CD4-positive, alpha-beta T cell treated with Interferon alpha-2 for 1 hour (primary cell): ENCODE measurements at regions not wholly inside any gene's neighbourhood (a gene's known extent, or its start where the extent isn't known, plus 50 kb on each side); places are given as distances from the start of the nearest gene placed in this dataset.
"Not testable (repeated sequence)": the region's sequence is repeated elsewhere in the genome, so short reads cannot be mapped to it uniquely, and the experiment has no call there.

Source experiments
- DNase-seq, 2 donors: peaks; one replicate each; pipeline ENCODE4 v3.0.0-alpha.2; 2020 to 2022

DNA sequence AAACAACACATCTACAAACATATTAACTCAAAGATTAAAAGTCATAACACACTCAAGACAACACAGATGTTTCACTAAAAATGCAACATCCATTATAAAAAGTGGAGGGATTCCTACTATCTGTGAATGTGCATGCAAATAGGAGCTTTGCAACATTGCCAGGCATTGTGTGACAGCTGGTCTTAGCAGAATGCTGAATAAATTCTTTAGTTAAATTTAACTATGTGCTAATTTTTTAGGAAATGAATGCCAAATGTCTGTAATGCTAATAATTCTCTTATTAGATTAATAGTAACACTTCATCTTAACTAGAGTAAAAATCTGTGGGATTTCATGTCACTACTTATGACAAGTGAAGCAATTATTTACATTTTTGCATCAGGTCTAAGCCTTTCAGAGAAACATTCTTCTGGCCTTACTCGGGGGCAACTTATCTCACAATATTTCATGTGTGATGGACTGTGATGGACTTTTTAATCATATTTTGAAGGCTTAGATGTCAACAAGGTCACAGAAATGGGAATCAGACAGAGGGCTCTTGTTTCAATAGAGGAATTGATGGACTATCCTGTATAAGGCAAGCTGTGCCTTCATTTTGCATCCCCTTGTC, 524.6 kb upstream of the KCND2 start:
- DNase-seq, result no peak

DNA sequence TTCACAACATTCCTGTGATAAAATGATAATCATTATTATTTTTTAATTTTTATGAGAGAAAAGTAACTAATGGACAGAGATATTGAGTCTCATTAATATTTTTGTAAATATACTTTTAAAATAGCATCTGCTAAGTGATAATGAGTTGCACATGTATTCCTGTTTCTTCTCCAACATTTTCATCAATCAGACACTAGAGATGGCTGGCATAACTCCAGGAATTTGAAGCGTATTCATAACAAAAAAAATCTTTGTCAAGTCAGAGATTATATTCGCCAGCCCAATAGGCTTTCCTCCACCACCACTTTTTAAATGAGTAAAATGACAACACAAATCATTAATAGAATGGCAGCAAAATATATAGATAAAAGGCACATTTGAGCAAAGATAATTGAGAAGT, 524.0 kb upstream of the KCND2 start:
- no peak for DNase-seq

DNA sequence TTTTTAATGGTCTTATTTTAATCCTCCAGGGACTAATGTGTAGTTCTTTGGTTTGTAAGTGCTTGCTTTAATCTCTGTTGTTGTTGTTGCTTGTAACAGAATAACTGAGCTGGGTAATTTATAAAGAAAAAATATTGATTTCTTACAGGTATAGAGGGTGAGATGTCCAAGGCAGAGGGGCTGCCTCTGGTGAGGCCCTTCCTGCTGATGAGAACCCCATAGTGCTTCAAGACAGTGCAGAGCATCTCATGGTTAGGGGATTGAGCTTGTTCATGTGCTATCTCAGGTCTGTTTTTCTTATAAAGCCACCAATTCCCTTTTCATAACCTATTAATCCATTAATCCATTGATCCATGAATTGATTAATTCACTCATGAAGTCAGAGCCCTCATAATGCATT, 516.3 kb upstream of the KCND2 start:
- no peak for DNase-seq

DNA sequence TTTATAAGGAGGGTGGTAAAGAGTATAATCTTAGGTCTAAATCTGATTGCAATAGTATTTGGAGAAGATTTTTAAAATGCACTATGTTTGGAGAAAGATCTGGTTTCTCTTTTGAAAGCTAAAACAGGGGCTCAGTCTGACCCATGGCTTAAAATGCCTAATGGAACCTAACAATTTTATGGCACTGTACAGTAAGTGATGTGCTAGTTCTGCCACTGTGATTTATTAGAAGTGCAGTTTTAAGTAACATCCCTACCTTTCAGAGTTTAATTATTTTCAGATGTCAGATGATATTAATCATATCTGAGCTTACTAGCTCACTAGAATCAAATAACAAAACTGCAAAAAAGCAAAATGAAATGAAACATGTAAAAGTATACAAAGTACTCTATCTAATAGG, 514.7 kb upstream of the KCND2 start:
- DNase-seq, result no peak

DNA sequence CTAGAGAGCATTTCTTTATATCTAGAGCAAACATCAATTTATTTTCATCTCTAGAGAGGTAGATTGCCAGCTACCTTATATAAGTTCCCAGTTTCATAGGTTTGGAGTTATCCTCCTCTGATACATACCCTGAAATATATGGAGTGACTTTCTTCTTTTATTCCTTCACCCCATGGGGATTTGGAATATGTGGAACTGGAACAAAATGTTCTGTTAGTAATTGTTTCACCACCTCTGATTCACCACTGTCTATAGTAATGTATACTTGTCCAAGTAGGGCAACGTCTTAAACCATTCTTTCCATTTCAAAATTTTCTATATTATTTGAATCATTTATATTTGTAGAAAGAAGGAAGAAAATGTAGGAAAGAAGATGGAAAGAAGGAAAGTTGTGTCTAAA, 511.2 kb upstream of the KCND2 start:
- no peak for DNase-seq

DNA sequence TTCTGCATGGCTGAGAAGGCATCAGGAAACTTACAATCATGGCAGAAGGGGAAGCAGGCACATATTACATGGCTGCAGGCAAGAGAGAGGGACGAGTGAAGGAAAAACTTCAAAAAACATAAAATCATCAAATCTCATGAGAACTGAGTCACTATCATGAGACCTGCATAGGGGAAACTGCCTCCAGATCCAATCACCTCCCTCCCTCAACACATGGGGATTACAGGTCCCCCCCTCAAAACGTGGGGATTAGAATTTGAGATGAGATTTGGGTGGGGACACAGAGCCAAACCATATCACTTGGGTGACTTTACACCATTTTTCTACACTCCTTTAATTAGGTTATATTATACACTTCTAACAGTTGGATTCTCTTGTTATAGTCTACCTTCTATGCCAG, 490.7 kb upstream of the KCND2 start:
- DNase-seq, result no peak

DNA sequence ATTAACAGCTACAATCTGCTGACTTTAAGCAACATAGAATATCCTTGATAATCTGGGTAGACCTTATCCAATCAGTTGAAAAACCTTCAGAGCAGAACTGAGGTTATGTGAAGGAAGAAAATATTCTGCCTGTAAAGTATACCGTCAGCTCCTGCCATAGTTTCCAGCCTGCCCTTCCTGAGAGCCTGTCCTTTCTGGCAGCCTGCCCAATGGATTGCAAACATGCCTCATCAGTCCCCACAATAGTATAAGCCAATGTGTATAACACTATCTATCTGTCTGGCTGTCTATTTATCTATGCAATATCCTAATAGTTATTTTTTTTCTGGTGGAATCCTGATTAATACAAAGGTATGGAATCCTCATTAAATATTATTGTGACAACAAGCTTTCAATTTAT, 489.2 kb upstream of the KCND2 start:
- DNase-seq, result no peak

DNA sequence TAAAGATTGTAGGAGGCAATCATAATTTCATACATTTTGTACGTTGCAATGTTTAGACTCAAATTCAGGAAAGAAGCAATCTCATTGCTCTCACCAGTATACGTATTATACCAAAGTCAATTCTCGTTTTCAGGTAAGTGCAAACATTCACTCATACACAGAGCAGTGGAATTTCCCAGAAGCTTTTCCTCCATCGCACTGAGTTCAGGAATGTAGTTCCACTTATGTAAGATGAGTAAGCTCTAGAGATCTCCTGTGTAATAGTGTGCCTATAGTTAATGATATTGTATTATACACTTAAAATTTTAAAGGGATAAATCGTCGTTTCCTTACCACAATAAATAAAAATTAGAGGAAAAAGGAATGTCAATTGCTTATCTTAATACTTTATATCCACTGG, 470.8 kb upstream of the KCND2 start:
- no peak for DNase-seq

DNA sequence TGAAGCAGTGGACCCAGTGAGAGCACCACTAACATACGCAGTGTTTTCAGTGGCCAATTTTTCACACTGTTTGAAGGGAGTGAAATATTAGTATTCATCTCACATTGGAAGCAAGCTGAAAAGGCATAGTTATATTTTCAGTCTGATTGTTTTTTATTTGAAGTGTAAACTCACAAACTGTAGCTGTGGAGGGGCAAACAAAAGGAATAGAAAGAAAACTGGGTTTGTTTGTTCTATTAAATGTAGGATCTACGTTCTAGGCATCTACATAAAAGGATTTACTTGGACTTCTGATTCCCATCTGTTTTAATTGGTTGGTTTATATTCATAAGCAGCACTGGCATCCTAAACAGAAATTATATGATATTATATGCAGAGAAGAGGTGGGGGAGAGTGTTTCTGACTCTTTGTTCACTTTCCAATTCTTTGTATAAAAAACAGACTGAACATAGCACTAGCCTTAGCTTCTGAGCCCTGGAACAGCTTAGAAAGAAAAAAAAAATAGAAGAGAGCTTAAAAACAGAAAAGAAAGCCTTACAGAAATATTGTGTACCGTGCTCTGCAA, 447.8 kb upstream of the KCND2 start:
- DNase-seq, result no peak

DNA sequence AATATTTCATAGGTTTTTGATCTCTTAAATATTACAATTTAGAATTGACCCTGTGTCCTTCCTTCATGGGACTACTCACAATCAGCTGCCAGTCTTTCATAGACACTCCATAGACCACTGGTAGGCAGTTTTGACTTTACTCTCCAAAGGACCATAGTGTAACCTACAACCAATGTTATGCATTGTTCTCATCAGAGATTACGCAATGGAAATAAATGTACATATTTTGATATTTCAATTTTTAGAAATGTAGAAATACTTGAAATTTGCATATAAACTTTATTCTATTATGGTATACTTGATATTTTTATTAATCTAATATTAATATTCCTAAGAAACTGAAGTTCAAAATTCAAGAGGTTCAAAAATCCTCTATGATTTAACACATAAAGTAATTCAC, 446.4 kb upstream of the KCND2 start:
- DNase-seq, result no peak

DNA sequence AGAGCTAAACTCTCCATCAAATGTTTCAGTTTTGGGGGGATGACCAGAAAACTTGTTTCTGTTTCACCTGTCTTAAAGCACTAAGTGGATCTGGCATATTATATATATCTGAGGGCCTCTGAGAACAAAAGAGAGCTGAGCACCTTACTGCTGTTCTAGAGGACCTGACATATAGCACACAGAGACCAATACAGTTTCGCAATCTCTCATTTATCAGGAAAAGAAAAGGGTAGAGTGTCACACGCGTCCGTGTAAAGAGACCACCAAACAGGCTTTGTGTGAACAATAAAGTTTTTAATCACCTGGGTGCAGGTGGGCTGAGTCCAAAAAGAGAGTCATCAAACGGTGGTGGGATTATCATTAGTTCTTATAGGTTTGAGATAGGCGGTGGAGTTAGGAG, 434.5 kb upstream of the KCND2 start:
- no peak for DNase-seq

DNA sequence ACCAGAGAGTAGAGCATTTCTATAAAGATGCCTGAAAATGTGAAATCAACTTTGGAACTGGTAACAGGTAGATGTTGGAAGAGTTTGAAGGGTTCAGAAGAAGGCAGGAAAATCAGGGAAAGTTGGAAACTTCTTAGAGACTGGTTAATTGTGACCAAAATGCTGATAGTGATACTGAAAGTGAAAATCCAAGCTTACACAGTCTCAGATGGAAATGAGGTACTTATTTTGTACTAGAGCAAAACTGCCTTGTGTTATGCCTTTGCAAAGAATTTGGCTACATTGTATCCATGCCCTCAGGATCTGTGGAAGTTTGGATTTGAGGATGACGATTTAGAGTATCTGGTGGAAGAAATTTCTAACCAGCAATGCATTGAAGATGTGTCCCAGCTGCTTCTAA, 430.6 kb upstream of the KCND2 start:
- no peak for DNase-seq

DNA sequence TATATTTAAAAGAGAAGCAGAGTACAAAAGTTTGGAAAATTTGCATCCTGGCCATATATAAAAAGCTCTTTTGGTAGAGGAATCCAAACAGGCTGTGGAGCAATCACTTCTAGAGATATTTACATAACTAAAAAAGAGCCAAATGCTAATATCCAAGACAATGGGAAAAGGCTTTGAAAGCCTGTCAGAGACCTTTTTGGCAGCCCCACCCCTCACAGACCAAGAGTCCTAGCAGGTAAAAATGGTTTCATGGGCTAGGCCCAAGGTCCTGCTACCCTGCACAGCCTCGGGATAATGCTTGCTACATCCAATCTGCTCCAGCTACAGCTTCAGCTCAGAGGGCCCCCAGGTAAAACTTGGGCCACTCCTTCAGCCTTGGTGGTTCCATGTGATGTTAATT, 430.2 kb upstream of the KCND2 start:
- DNase-seq, result no peak

DNA sequence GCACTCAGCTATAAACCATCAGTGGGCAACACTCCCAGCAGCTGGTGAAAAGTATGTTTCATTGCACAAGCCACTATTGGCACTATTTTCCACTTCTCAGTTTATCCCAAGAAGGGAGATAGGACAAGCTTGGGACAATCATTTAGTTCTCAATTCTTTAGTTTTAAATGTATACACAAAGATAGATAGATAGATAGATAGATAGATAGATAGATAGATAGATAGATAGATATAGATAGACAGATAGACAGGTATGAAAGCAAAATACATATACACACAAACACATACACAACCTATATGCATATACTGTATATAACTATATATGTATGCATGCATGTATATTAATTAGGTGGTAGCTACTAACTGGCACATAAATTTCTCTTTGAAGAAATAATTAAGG, 411.6 kb upstream of the KCND2 start:
- no peak for DNase-seq

DNA sequence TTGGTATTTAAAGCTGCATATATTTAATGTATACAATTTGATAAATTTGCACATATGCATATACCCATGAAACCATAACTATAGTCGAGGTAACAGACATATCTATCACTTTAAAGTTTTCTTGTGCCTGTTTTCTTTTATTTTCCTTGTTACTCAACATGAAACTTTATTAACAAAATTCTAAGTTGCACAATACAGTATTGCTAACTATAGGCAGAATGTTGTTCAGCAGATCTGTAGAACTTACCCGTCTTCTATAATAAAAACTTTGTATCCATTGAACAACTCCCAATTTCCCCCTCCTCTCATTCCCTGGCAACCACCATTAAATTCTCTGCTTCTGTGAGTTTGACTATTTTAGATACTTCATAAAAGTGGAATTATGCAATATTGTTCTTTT, 404.6 kb upstream of the KCND2 start:
- no peak for DNase-seq

DNA sequence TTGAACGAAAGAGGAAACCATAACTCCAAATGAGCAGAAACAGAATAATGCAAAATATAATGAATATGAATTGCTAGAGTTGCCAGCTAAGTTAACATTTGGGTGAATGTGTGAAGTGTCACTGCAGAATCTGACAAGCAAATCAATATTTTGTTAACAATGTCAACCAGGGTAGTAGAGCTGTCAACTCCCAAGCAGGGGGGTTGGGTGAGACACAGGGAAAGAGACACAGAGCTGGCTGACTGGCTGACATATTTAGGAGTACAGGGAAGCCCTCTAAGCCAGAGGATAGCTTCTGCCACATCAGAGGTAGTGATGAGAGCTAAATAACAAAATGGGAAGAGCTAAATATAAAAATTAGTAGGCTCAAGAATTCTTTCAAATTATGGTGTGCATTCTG, 393.1 kb upstream of the KCND2 start:
- DNase-seq, result no peak

DNA sequence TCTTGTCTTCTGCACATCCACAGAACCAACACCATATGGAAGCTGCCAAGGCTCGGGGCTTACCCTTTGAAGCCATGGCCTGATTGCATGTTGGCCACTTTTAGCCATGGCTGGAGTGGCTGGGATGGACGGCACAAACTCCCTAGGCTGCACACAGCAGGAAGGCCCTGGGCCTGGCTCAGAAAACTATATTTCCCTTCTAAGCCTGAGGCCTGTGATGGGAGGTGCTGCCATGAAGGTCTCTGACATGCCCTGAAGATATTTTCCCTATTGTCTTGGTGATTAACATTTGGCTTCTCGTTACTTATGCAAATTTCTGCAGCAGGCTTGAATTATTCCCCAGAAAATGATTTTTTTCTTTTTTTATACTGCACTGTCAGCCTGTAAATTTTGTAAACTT, 387.0 kb upstream of the KCND2 start:
- DNase-seq, result no peak

DNA sequence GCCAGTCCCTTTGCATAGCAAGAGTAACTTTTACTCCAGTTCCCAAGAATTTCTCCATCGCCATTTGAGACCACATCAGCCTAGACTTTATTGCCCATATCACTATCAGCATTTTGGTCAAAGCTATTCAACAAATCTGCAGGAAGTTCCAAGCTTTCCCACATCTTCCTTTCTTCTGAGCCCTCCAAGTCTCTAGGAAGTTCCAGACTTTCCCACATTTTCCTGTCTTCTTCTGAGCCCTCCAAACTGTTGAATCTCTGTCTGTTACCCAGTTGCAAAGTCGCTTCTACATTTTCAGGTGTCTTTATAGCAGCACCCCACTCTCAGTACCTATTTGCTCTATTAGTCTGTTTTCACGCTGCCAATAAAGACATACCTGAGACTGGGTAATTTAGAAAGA, 386.4 kb upstream of the KCND2 start:
- DNase-seq, result not testable (repeated sequence)

DNA sequence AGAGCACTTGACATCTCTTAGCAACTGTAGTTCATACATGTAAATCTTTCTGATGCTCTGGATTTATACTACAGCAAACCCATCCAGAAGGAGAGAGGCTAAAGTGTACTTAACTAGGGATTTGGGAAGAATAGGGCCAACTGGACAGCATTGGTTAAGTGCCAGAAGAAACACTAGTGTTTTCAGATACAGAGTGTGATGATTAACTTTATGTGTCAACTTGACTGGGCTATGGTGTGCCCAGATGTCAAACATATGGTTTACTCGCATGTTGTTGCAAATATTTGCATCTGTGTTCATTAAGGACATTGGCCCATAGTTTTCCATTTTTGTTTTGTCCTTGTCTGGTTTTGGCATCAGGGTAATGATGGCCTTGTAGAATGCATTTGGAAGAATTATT, 384.7 kb upstream of the KCND2 start:
- DNase-seq, result no peak

DNA sequence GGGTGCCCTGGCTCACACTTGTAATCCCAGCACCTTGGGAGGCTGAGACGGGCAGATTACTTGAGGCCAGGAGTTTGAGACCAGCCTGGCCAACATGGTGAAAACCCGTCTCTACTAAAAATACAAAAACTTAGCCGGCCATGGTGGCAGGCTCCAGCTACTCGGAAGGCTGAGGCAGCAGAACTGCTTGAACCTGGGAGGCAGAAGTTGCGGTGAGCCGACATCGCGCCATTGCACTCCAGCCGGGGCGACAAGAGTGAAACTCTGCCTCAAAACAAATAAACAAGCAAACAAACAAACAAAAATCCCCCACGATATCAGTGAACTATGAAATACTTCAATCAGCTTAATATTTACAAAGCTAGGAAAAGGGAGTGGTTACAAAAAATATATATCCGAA, 382.3 kb upstream of the KCND2 start:
- DNase-seq, result no peak

DNA sequence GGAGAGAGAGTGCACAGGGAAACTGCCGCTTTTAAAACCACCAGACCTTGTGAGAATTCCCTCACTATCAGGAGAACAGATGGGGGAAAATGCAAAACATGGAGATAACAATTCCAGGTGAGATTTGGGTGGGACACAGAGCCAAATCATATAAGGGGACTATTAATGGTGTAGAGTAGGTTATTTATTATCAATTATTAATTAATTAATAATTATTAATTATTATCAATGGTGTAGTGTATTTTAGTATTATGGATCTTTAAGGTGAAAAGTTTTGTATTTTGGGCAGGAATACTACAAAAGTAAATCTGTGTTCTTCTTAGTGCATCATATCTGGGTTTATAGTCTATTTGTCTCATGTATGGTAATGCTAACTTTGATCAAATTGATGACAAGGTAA, 377.7 kb upstream of the KCND2 start:
- no peak for DNase-seq

DNA sequence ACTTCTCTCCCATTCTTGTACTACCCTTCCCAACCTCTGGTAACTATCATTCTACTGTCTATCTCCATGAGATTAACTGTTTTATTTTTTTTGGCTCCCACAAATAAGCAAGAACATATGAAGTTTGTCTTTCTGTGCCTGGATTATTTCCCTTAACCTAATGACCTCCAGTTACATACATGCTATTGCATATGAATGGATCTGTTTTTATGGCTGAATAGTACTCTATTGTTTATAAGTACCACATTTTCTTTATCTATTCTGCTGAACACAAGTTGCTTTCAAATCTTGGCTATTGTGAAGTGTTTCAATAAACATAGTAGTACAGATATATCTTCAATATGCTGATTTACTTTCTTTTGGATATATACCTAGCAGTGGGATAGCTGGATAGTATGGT, 376.6 kb upstream of the KCND2 start:
- DNase-seq, result no peak

DNA sequence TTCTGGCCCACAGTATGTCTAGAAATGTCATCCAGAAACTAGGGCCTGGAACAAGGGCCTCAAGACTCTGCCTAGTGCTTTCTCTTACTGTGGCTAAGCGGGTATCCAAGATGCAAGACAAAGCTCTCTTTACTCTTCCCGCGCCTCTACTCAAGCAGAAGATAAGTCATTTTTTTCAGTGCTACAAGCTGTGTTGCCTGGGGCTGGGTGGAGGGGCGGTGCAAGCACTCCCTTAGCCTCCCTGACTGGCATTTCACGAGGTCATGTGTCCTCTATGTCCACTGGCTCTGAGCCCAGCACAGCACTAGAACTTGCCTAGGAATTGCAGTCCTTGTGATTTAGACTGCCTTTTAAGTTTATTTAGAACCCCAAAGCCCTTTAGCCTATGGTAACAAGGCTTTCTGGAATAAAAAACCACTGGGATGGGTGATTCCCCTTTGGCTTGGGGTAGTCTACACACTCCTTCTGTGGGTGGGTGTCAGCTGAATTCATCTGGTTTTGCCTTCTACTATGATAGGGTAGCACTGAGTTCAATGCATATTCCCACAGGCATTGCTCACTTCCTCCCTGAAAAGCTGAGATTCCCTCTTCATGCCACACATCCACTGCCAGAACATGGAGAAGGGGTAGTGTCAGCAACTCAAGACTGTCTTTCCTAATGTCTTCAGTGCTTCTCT, 371.8 kb upstream of the KCND2 start:
- no peak for DNase-seq

DNA sequence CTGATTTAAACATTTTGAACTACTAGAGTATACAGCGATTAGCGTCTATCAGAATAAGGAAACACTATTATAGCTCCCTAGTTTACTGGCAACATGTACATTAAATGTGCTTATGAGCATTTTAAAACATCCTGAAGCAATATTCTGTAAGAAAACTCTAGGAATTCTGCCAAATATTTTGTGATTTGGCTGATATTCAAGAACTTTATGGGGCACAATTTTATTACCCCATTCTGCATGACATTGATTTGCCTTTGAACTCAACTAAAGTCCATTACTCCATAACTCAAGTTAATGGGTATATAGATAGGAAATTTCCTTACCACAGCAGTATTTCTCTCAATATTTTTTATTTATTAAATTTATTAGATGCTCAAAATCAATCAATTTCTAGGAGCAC, 369.9 kb upstream of the KCND2 start:
- DNase-seq, result no peak

DNA sequence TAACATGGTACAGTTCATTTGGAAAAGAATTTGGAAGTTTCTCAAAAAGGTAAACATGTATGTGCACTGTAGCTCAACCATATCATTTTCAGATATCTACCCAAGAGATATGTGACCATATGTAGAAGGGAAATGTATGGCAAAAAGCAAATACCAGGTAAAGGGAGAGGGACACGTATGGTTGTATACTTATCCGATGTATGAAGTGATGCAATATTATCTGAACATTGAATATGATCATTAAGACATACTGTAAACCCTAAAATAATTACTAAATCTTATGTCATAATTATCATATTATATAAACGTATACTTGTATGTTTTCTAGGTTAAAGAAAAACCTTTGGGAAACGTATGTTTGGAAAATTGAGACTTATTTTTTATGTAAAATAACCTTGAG, 367.5 kb upstream of the KCND2 start:
- no peak for DNase-seq
